Breast epithelium (tissue), 4 donors: ENCODE measurements at regions not wholly inside any gene's neighbourhood (a gene's known extent, or its start where the extent isn't known, plus 50 kb on each side); places are given as distances from the start of the nearest gene placed in this dataset.

Experiments
- DNase-seq, 2 donors: peaks; one replicate each; pipeline ENCODE4 v3.0.0-alpha.2; 2019; ENCODE audit warnings: low spot score in 2 of 2
- H3K27ac ChIP-seq, 2 donors: fragments of 200-600 bp; sonication (generic) in 1 of 2; one replicate each; pipeline ENCODE4 v1.5.1; 2016 to 2019; ENCODE audit warnings: mild to moderate bottlenecking in 1 of 2
- H3K27me3 ChIP-seq, 2 donors: fragments of 200-600 bp; sonication (generic) in 1 of 2; one replicate each; pipeline versions ENCODE4 v1.5.1 to v1.6.0; 2017 to 2019; ENCODE audit warnings: control low read depth in 1 of 2, mild to moderate bottlenecking in 1 of 2
- H3K36me3 ChIP-seq: fragments of 200-600 bp; one replicate; pipeline ENCODE4 v1.5.1; 2019
- H3K4me1 ChIP-seq, 2 donors: fragments of 200-600 bp; sonication (generic); one replicate each; pipeline ENCODE4 v1.5.1; 2016 to 2019; ENCODE audit warnings: control low read depth in 1 of 2
- H3K4me3 ChIP-seq, 3 donors: fragments of 200-600 bp; sonication (generic); 1 replicate in 2 of 3; 2 replicates in 1 of 3; pipeline ENCODE4 v1.5.1; 2016 to 2019; ENCODE audit warnings: mild to moderate bottlenecking in 3 of 3, moderate library complexity in 2 of 3
- H3K9me3 ChIP-seq, 2 donors: fragments of 200-600 bp; sonication (generic) in 1 of 2; one replicate each; pipeline ENCODE4 v1.5.1; 2016 to 2019; ENCODE audit warnings: control low read depth in 1 of 2
- CTCF ChIP-seq, 3 donors: fragments of 450-650 bp; IDR thresholded peaks; one replicate each; pipeline ENCODE4 v1.5.1; 2016 to 2017; ENCODE audit warnings: antibody characterized with exemption in 3 of 3, mild to moderate bottlenecking in 3 of 3, moderate library complexity in 3 of 3
- POLR2A ChIP-seq: fragments of 450-650 bp; IDR thresholded peaks from one replicate; pipeline ENCODE4 v1.6.1; 2016; ENCODE audit warnings: antibody characterized with exemption, mild to moderate bottlenecking, moderate library complexity
- POLR2AphosphoS5 ChIP-seq, 3 donors: sonication (generic); formaldehyde crosslinking; IDR thresholded peaks; one replicate each; pipeline ENCODE4 v1.6.1; 2017; ENCODE audit warnings: antibody characterized with exemption in 3 of 3
- intact Hi-C: fragments of 100-400 bp; cut with DNase I; formaldehyde crosslinking; loops from one replicate; pipeline ENCODE4 v1.15.1; 2023; ENCODE audit warnings: low total_unique reads

- no peak for DNase-seq
- H3K4me3 ChIP-seq = no peak overlapping the region
- intact Hi-C loops = no loop called here
- no peaks in the 10 kb centered on the region for H3K9me3 ChIP-seq
- H3K27ac ChIP-seq = no peak overlapping the region
- TF ChIP-seq POLR2AphosphoS5 (IDR thresholded peaks at IDR 0.05) (no peak), POLR2A (no peak), CTCF (IDR thresholded peaks at IDR 0.05) (no peak)
- no peaks in the 10 kb centered on the region for H3K4me1 ChIP-seq
- H3K27me3 ChIP-seq = no peaks in the 10 kb centered on the region
- no peaks in the 10 kb centered on the region for H3K36me3 ChIP-seq
Observed at GRCh38 chr12:59193476-59194050, 273.3 kb upstream of the LRIG3 start.

GRCh38 chr12:59191372-59191771 lies 271.1 kb upstream of the LRIG3 start:
- H3K27me3 ChIP-seq = no peaks in the 10 kb centered on the region
- H3K9me3 ChIP-seq = no peaks in the 10 kb centered on the region
- intact Hi-C loops = no loop called here
- H3K27ac ChIP-seq = no peak overlapping the region
- TF ChIP-seq CTCF (IDR thresholded peaks at IDR 0.05) = no peak
- no peak for TF ChIP-seq POLR2A
- TF ChIP-seq POLR2AphosphoS5 (IDR thresholded peaks at IDR 0.05) = no peak
- H3K4me1 ChIP-seq = no peaks in the 10 kb centered on the region
- no peaks in the 10 kb centered on the region for H3K36me3 ChIP-seq
- H3K4me3 ChIP-seq = no peak overlapping the region
- no peak for DNase-seq

GRCh38 chr12:59186451-59186850 lies 266.1 kb upstream of the LRIG3 start:
- DNase-seq = no peak
- no peak for TF ChIP-seq POLR2A
- no peak for TF ChIP-seq POLR2AphosphoS5 (IDR thresholded peaks at IDR 0.05)
- no peak for TF ChIP-seq CTCF (IDR thresholded peaks at IDR 0.05)

GRCh38 chr12:59185295-59185694 lies 265.0 kb upstream of the LRIG3 start:
- Histone ChIP-seq H3K27ac (no peak overlapping the region), H3K4me1 (no peaks in the 10 kb centered on the region), H3K27me3 (no peaks in the 10 kb centered on the region), H3K36me3 (no peaks in the 10 kb centered on the region), H3K4me3 (no peak overlapping the region), H3K9me3 (no peaks in the 10 kb centered on the region)
- intact Hi-C loops = loop anchor here (10.0 kb wide), 1 partner anchor 830 kb away; no protein-coding TSS in a partner anchor
- DNase-seq = no peak
- no peak for TF ChIP-seq POLR2AphosphoS5 (IDR thresholded peaks at IDR 0.05)

More at GRCh38 chr12:59186451-59186850, 266.1 kb upstream of the LRIG3 start:
- Histone ChIP-seq H3K4me1 (no peaks in the 10 kb centered on the region), H3K27me3 (no peaks in the 10 kb centered on the region), H3K4me3 (no peak overlapping the region), H3K27ac (no peak overlapping the region), H3K9me3 (no peaks in the 10 kb centered on the region), H3K36me3 (no peaks in the 10 kb centered on the region)
- intact Hi-C loops = loop anchor here (10.0 kb wide), 1 partner anchor 832 kb away; no protein-coding TSS in a partner anchor

GRCh38 chr12:59182658-59183455 lies 262.6 kb upstream of the LRIG3 start:
- H3K36me3 ChIP-seq = no peaks in the 10 kb centered on the region
- no peak overlapping the region for H3K4me3 ChIP-seq
- no peaks in the 10 kb centered on the region for H3K27me3 ChIP-seq
- no peak for DNase-seq
- intact Hi-C loops = loop anchor here (5.0 to 10.0 kb wide), 2 partner anchors 828 to 1246 kb away; no protein-coding TSS in a partner anchor
- H3K9me3 ChIP-seq = no peaks in the 10 kb centered on the region
- no peaks in the 10 kb centered on the region for H3K4me1 ChIP-seq
- TF ChIP-seq CTCF (IDR thresholded peaks at IDR 0.05) = no peak
- TF ChIP-seq POLR2A = no peak
- TF ChIP-seq POLR2AphosphoS5 (IDR thresholded peaks at IDR 0.05) = no peak
- no peak overlapping the region for H3K27ac ChIP-seq
